Neuronal stem cell (in vitro differentiated cells): ENCODE measurements at regions not wholly inside any gene's neighbourhood (a gene's known extent, or its start where the extent isn't known, plus 50 kb on each side); places are given as distances from the start of the nearest gene placed in this dataset.

Experiments
- DNase-seq: peaks from one replicate; pipeline ENCODE4 v3.0.0-alpha.2; 2013; ENCODE audit warnings: low spot score
- H2AFZ ChIP-seq: one replicate; pipeline ENCODE4 v1.6.1; 2013; ENCODE audit warnings: mild to moderate bottlenecking, low read length, inconsistent platforms
- H2AK5ac ChIP-seq: 2 replicates; pipeline ENCODE4 v1.6.1; 2013; ENCODE audit warnings: low read depth, mild to moderate bottlenecking, inconsistent platforms, low read length, moderate library complexity, mixed read lengths
- H2BK120ac ChIP-seq: 2 replicates; pipeline ENCODE4 v1.6.1; 2013; ENCODE audit warnings: low read depth, mild to moderate bottlenecking, inconsistent platforms, low read length, moderate library complexity, mixed read lengths
- H2BK12ac ChIP-seq: one replicate; pipeline ENCODE4 v1.6.1; 2013; ENCODE audit warnings: low read length, inconsistent platforms
- H2BK15ac ChIP-seq: 2 replicates; pipeline ENCODE4 v1.6.1; 2013; ENCODE audit warnings: mild to moderate bottlenecking, low read length, inconsistent platforms, mixed read lengths
- H2BK5ac ChIP-seq: one replicate; pipeline ENCODE4 v1.6.1; 2013; ENCODE audit warnings: inconsistent platforms, mild to moderate bottlenecking, low read length, moderate library complexity
- H3K14ac ChIP-seq: one replicate; pipeline ENCODE4 v1.6.1; 2013; ENCODE audit warnings: low read length, inconsistent platforms
- H3K18ac ChIP-seq: 2 replicates; pipeline ENCODE4 v1.6.1; 2013; ENCODE audit warnings: low read length, inconsistent platforms
- H3K23ac ChIP-seq: 2 replicates; pipeline ENCODE4 v1.6.1; 2013; ENCODE audit warnings: low read depth, mild to moderate bottlenecking, mixed read lengths, low read length, inconsistent platforms; ENCODE audit not compliant: poor library complexity
- H3K27ac ChIP-seq: replicated peaks from 3 replicates; pipeline ENCODE4 v1.5.1; 2013; ENCODE audit warnings: low read length, inconsistent platforms
- H3K27me3 ChIP-seq, 3 experiments: 2 replicates each; pipeline ENCODE4 v1.6.1; 2013; ENCODE audit warnings: low read length in 3 of 3, mild to moderate bottlenecking in 2 of 3, inconsistent platforms in 1 of 3, low read depth in 1 of 3, mixed read lengths in 1 of 3, moderate library complexity in 1 of 3; ENCODE audit not compliant: control insufficient read depth in 3 of 3, insufficient read depth in 3 of 3
- H3K36me3 ChIP-seq, 2 donors: replicated peaks in 1 of 2; 2 replicates each; pipeline ENCODE4 v1.6.1; 2013; ENCODE audit warnings: low read length in 2 of 2; ENCODE audit not compliant: control insufficient read depth in 2 of 2, insufficient read depth in 2 of 2
- H3K4ac ChIP-seq: 2 replicates; pipeline ENCODE4 v1.6.1; 2013; ENCODE audit warnings: inconsistent platforms, mild to moderate bottlenecking, low read length, moderate library complexity
- H3K4me1 ChIP-seq, 2 donors: 1 replicate in 1 of 2; 2 replicates in 1 of 2; pipeline ENCODE4 v1.6.1; 2013; ENCODE audit warnings: low read length in 2 of 2, low read depth in 1 of 2; ENCODE audit not compliant: control insufficient read depth in 2 of 2, insufficient read depth in 1 of 2
- H3K4me2 ChIP-seq: one replicate; pipeline ENCODE4 v1.6.1; 2013; ENCODE audit warnings: mild to moderate bottlenecking, low read length, inconsistent platforms; ENCODE audit not compliant: insufficient read depth, poor library complexity, severe bottlenecking
- H3K4me3 ChIP-seq, 2 donors: 2 replicates each; pipeline ENCODE4 v1.5.1; 2013; ENCODE audit warnings: low read length in 2 of 2, mild to moderate bottlenecking in 2 of 2, inconsistent platforms in 1 of 2, moderate library complexity in 1 of 2
- H3K79me1 ChIP-seq: one replicate; pipeline ENCODE4 v1.6.1; 2013; ENCODE audit warnings: low read depth, mild to moderate bottlenecking, inconsistent platforms, low read length, moderate library complexity
- H3K9ac ChIP-seq: one replicate; pipeline ENCODE4 v1.6.1; 2013; ENCODE audit warnings: mild to moderate bottlenecking, low read depth, low read length, inconsistent platforms; ENCODE audit not compliant: poor library complexity
- H3K9me3 ChIP-seq, 2 donors: replicated peaks in 1 of 2; 2 replicates each; pipeline versions ENCODE3 to v1.6.1; 2013; ENCODE audit warnings: low read length in 2 of 2, mild to moderate bottlenecking in 2 of 2, inconsistent platforms in 1 of 2, low read depth in 1 of 2, mixed read lengths in 1 of 2, moderate library complexity in 1 of 2; ENCODE audit not compliant: control insufficient read depth in 2 of 2, insufficient read depth in 1 of 2
- H4K8ac ChIP-seq: one replicate; pipeline ENCODE4 v1.6.1; 2013; ENCODE audit warnings: low read depth, mild to moderate bottlenecking, inconsistent platforms, low read length, moderate library complexity
- H4K91ac ChIP-seq: one replicate; pipeline ENCODE4 v1.6.1; 2013; ENCODE audit warnings: low read length, low read depth, mild to moderate bottlenecking, inconsistent platforms; ENCODE audit not compliant: poor library complexity
- WGBS, 2 donors: extraction: QIAGEN DNeasy Blood & Tissue Kit; methylation state at CpG; one replicate each; pipeline ENCODE4 v1.1.7; 2013; ENCODE audit warnings: missing lambda C conversion rate in 2 of 2, mixed read lengths in 1 of 2; ENCODE audit not compliant: insufficient read length in 2 of 2, insufficient replicate concordance in 1 of 2; ENCODE audit errors: extremely low coverage in 2 of 2; 5-methylcytosine and 5-hydroxymethylcytosine counted together

GRCh38 chr6:168134560-168135201 is 55.7 kb upstream of the FRMD1 start:
- WGBS, 2 donors, result no CpG with 5 or more reads among the region's 16 CpGs
- H2AK5ac ChIP-seq, result peak overlapping the region; percentile 27
- no peak for DNase-seq
- H3K9me3 ChIP-seq, result no peaks in the 10 kb centered on the region
- H3K36me3 ChIP-seq, result no peaks in the 10 kb centered on the region
- no peak overlapping the region for H2BK5ac ChIP-seq
- peak overlapping the region; percentile 21 for H3K14ac ChIP-seq
- no peak overlapping the region for H3K27ac ChIP-seq
- peak overlapping the region; percentile 64 for H2BK12ac ChIP-seq
- peaks cover 8 to 13% of the 10 kb centered on the region in 2 donors for H3K4me1 ChIP-seq
- no peak overlapping the region for H3K9ac ChIP-seq
- no peak overlapping the region for H2AFZ ChIP-seq
- H3K27me3 ChIP-seq, result peaks cover 0 to 10% (median 0%) of the 10 kb centered on the region in 3 experiments
- H3K4me3 ChIP-seq, result no peak overlapping the region
- H3K4ac ChIP-seq, result no peak overlapping the region
- H2BK120ac ChIP-seq, result no peak overlapping the region
- no peak overlapping the region for H4K91ac ChIP-seq
- no peak overlapping the region for H3K4me2 ChIP-seq
- H3K18ac ChIP-seq, result peak overlapping the region; percentile 7
- no peak overlapping the region for H4K8ac ChIP-seq
- peak overlapping the region; percentile 45 for H2BK15ac ChIP-seq
- H3K79me1 ChIP-seq, result no peaks in the 10 kb centered on the region
- H3K23ac ChIP-seq, result no peak overlapping the region

- Histone ChIP-seq H3K79me1 (no peaks in the 10 kb centered on the region), H4K91ac (no peak overlapping the region), H3K18ac (peak overlapping the region; percentile 50), H3K9ac (peak overlapping the region; percentile 39), H2AFZ (no peak overlapping the region), H4K8ac (no peak overlapping the region), H3K23ac (peak overlapping the region; percentile 82), H3K4me2 (no peak overlapping the region), H3K9me3 (no peaks in the 10 kb centered on the region), H2BK120ac (no peak overlapping the region), H3K27ac (no peak overlapping the region), H3K4ac (no peak overlapping the region), H2BK12ac (no peak overlapping the region), H3K14ac (no peak overlapping the region), H2BK15ac (no peak overlapping the region), H2AK5ac (peak overlapping the region; percentile 27), H3K4me3 (no peak overlapping the region), H3K36me3 (no peaks in the 10 kb centered on the region), H3K27me3 (peaks cover 0 to 10% (median 0%) of the 10 kb centered on the region in 3 experiments), H2BK5ac (no peak overlapping the region), H3K4me1 (peaks cover 8 to 13% of the 10 kb centered on the region in 2 donors)
- DNase-seq, result no peak
- no CpG with 5 or more reads among the region's 16 CpGs for WGBS, 2 donors
Measured at GRCh38 chr6:168133687-168134559, 54.9 kb upstream of the FRMD1 start.

GRCh38 chr6:168133168-168133561 is 54.2 kb upstream of the FRMD1 start:
- H3K79me1 ChIP-seq, result no peaks in the 10 kb centered on the region
- H3K27me3 ChIP-seq, result peaks cover 0 to 10% (median 0%) of the 10 kb centered on the region in 3 experiments
- peak overlapping the region; percentile 82 for H3K18ac ChIP-seq
- no peak overlapping the region for H3K23ac ChIP-seq
- no peak overlapping the region for H3K4me2 ChIP-seq
- no peak for DNase-seq
- no peaks in the 10 kb centered on the region for H3K36me3 ChIP-seq
- H2BK120ac ChIP-seq, result no peak overlapping the region
- H3K9me3 ChIP-seq, result no peaks in the 10 kb centered on the region
- peak overlapping the region; percentile 79 for H2BK12ac ChIP-seq
- no peak overlapping the region for H3K27ac ChIP-seq
- H3K9ac ChIP-seq, result no peak overlapping the region
- no peak overlapping the region for H2BK15ac ChIP-seq
- H4K91ac ChIP-seq, result no peak overlapping the region
- no CpG with 5 or more reads among the region's 13 CpGs for WGBS, 2 donors
- peak overlapping the region; percentile 75 for H2AFZ ChIP-seq
- H3K14ac ChIP-seq, result no peak overlapping the region
- H3K4me1 ChIP-seq, result peaks cover 8 to 13% of the 10 kb centered on the region in 2 donors
- H3K4ac ChIP-seq, result no peak overlapping the region
- H2AK5ac ChIP-seq, result no peak overlapping the region
- no peak overlapping the region for H3K4me3 ChIP-seq
- H2BK5ac ChIP-seq, result no peak overlapping the region
- no peak overlapping the region for H4K8ac ChIP-seq

- H3K27ac ChIP-seq, result no peak overlapping the region
- H4K8ac ChIP-seq, result no peak overlapping the region
- peak overlapping the region; percentile 25 for H3K23ac ChIP-seq
Measured at GRCh38 chr6:168132531-168133167, 53.6 kb upstream of the FRMD1 start.

More at GRCh38 chr6:168132531-168133167, 53.6 kb upstream of the FRMD1 start:
- Histone ChIP-seq H2AFZ (peak overlapping the region; percentile 75), H2BK15ac (no peak overlapping the region), H2BK5ac (peak overlapping the region; percentile 35), H3K79me1 (no peaks in the 10 kb centered on the region), H3K14ac (no peak overlapping the region), H3K4me1 (peaks cover 8 to 13% of the 10 kb centered on the region in 2 donors), H3K18ac (peak overlapping the region; percentile 76), H3K27me3 (peaks cover 0 to 10% (median 0%) of the 10 kb centered on the region in 3 experiments), H3K4me2 (no peak overlapping the region), H3K4me3 (no peak overlapping the region), H2BK12ac (no peak overlapping the region), H3K9ac (no peak overlapping the region), H3K36me3 (no peaks in the 10 kb centered on the region), H3K9me3 (no peaks in the 10 kb centered on the region), H4K91ac (no peak overlapping the region), H2AK5ac (no peak overlapping the region), H3K4ac (no peak overlapping the region), H2BK120ac (no peak overlapping the region)
- DNase-seq, result peak; percentile 65
- no CpG with 5 or more reads among the region's 34 CpGs for WGBS, 2 donors
